ENCODE measurements at regions not wholly inside any gene's neighbourhood (a gene's known extent, or its start where the extent isn't known, plus 50 kb on each side); places are given as distances from the start of the nearest gene placed in this dataset.
"Not testable (repeated sequence)": the region's sequence is repeated elsewhere in the genome, so short reads cannot be mapped to it uniquely, and the experiment has no call there.

DNA sequence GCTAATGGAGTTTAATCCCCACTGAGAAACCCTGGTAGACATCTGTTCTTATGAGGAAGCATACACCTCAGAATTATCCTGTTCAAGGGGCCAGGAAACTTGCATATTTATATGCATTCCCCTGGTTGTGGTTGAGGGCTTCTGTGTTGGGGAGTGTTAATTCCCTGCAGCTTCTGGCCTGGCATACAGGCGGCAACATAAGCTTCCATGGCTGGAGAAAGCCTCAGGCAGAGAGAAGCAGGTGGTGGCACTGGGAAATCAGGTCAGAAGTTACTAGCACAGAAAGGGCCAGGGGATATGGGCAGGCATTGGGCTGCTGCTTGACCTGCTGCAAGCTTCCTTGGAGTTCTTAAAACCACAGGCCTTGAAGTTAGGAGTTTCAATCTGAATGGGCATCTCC is 166.1 kb upstream of the SEMA6A start:
- no peak for DNase-seq (ENCODE audit: low read depth)

DNA sequence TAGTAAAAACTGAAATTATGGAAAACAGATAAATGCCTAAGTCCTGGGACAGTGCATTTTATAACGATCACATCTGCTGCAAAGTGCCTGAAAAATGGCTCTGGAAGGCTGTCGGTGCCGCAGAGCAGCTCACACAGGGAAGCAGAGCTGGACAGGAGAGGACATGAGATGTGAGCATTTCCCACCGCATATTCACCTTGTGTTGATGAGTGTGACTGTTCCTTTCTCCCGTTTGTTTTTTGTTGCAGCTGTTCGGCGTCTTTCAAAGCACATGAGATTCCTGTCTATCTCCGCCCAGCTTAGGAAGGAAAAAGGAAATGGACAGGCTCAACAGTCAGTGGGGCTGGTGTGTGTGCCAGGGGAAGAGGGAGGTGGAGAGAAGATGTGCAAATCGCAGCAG is 164.9 kb upstream of the SEMA6A start:
- no peak for DNase-seq (ENCODE audit: low read depth)

DNA sequence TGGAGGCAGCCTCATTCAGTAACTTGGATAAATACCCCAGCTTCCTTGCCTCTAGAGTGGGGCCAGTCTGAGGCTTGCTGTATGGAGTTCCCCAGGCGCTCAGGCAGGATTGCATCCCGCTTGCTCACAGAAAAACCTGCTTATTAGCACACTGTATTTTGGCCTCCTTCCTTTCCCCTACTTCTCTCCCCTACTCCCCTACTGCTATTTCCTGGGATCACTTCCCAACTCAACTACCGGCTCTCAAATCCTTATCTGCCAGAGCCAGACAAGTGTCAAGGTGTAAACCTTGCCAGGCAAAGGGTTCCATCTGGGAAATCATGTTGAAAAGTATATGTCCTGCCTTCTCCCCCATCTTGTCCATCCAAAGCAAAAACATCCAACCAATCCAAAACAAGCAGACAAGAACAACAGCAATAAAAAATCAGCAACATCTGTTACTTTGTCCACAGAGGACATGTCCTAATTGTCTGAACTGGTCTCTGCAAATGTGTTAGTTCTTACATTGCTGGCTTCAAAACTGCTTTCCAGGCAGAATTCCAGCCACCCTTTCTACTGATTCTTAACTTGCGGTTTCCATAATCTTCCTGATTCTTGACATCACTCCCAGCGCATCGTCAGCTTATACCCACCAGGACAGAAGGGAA is 164.1 kb upstream of the SEMA6A start:
- no peak for DNase-seq (ENCODE audit: low read depth)

DNA sequence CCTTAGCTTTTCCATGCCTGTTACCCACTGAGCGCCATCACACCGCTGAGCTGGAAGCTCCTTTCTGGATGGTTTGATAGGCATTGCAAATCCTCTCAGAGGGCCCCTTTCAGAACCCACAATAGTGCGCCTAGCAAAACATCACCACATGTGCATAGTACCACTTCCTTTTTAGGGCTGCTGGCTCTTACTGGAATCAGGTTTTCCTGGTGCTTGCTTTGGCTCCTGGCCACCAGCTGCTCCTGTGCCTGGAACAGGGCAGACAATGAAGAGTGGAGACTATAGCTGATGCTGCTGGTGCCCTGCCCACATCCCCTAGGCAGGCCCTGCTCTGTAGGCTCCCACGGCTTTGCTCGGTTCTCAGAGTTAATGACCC is 163.6 kb upstream of the SEMA6A start:
- no peak for DNase-seq (ENCODE audit: low read depth)

DNA sequence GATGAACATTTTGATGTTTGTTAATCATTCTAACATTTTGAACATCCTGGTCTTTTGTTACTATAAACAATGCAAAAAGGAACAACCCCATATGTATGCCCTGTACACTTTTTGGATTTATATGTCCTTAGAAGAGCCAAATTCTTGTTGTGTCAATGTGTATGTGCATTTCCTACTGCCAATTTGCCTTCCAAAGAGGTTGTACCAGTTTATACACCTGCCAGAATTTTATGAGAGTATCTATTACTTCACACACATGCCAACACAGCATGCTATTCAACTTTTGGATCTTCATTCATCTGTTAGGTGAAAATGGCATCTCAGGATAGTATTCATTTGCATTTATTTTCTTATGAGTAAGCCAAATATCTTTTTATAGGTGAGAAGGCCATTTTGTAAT is 162.0 kb upstream of the SEMA6A start:
- DNase-seq (ENCODE audit: low read depth) = no peak

DNA sequence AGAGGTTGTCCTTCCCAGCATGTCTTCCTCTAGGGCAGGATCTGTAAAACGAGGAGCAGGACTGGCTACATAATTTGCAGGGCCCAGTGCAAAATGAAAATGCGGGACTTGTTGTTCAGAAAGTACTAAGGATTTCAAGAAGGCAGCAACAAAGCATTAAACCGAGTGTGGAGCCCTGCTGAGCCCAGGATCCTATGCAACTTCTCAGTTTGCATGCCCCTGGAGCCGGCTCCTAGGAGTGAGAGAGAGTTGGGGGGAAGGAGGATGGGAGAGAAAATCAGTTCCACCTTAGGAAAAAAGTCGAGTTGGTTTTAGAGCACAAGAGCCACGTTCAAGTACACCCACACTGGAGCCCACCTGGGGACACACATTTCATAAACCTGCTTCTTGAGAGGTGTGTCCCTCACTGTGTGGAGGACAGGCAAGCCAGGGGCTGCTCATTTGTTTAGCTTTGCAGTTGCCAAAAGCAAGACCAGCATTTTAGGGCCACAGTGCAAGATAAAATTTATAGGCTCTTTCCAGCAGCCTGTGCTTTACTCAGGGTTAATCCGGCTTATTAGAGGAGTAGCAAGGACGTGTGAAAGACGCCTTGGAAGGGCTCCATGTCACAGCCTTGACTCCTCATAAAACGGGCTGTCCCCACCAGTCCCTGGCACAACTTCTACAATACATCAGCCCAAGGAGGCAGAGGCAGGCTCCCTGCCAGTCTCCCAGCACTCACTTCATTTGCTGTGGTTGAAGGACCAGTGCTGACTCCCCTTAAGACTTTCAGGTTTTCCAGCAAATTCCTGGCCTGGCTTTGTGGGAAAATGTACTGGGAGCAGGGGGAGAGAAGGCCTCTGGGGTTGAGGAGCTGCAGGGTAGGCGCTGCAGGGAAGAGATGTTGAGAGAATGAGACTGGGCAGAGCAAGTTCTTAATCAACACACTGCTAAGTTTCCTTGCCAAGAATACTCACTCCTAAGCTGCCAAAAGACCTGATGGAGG is 159.7 kb upstream of the SEMA6A start:
- no peak for DNase-seq (ENCODE audit: low read depth)

DNA sequence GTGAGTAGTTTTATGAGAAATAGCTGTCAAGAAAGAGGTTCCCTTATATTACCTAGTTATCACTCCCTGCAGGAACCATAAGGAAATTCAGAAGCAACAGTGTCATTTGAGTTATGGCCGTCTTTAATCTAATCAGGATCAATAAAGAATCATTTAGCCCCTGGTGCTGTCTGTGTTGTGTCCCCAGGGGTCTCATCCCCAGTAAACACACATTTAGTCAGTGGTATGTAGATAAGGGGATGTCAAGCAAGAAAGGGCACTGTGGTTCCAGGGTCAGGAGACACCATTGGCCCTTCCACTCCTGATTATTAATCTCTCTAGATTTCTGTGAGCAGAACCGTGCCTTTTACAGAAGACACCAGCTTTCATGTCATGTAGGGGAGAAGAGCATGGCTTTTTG is 158.0 kb upstream of the SEMA6A start:
- no peak for DNase-seq (ENCODE audit: low read depth)

DNA sequence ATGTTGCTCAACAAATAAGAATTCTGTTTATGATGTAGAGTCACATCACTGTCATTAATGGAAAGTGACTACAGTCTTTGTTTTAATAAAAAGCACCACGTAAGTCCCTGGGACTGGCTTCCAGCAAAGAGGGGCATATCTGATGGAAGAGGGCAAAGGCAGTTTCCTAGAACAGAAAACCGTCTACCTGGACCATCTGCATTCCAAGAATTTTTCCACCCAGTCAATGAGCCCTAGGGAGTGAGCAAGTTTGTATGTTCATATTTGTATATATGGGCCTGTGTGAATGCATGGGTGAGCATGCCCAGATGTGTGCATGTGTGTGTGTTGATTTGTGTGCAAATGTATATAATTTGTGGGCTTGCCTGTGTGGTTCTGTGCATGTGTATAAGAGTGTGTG is 156.8 kb upstream of the SEMA6A start:
- DNase-seq (ENCODE audit: low read depth) = no peak

DNA sequence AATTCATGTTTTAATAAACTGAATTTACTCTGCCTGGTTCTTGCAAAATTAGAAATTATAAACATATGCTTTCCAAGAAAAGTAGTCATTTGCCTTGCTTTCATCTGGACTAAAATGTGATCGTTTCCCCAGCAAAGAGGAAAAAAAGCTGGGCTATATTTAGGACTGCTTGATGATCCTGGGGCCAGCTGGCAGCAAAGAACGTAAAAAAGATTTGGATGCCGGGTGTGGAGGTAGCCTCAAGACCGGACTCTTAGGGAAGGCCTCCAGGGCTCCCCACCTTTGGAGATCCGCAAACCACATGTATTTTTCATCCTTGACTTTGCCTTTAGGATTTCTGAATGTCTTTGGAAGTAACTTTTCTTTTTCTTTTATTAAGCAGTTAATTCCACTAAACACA is 156.1 kb upstream of the SEMA6A start:
- DNase-seq (ENCODE audit: low read depth) = no peak

DNA sequence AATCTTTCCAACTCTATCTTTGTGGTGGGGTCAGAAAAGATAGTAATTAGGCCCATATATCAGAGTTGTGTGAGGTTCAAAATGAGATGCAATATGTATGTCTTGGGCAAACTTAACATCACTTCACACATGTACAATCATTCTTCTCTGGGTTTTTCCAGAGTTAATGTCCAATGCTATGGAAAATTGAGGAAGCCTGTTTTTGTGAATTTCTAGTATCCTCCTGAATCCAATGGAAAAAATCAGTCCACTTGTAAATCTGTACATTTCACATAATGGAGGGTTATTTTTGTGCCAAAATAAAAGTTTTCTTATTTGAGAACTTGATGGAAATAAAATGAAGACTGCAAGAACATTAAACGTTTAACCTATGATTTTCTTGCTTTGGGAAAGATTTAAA is 155.6 kb upstream of the SEMA6A start:
- DNase-seq (ENCODE audit: low read depth) = no peak

DNA sequence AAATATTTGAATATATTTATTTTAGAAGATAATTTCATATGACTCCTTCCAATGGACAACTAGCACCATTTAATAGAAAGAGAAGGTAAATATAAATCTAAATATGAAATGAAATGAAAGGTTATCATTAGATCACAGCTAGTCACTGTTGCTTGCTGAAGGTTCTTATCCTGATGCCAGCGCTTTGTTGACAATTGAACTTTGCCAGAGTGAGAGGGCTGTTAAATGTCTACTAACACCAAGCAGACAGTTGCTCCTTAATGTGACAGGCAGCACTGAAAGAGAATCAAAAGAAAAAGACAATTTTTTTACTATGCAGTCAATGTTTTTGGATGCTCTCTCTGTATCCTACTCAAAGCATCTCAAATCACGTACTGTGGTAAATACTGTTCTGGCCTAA is 152.6 kb upstream of the SEMA6A start:
- DNase-seq (ENCODE audit: low read depth) = no peak

DNA sequence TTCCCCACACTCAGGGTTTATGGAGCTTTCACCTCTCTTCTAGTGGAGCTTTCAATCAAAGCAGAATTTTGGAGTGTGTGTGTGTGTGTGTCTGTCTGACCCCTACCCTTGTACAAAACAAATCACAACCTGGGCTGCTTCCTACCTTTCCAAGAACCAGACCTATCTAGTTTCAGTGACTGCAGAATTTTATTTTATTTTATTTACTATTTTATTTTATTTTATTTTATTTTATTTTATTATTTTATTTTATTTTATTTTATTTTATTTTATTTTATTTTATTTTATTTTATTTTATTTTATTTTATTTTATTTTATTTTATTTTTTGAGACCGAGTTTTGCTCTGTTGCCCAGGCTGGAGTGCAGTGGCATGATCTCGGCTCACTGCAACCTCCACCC is 151.6 kb upstream of the SEMA6A start:
- DNase-seq (ENCODE audit: low read depth) = not testable (repeated sequence)

DNA sequence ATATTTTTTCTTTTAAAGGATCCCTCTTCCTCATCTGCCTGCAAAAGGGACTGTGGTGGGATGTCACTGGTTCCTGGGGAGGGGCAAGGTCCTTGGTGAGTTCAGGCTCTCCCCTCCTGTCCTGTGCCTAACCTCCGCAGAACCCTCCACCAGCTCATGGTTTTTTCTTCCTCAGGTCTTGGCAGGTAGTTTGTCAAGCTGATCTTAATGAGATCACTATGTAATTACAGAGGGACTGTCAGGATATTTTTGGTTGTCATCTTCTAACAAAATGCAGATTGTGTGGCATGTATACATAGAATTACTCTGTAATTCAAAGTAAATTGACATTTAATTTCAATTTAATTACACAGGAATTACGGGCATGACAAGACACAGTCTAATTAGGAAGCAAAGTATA is 150.3 kb upstream of the SEMA6A start:
- no peak for DNase-seq (ENCODE audit: low read depth)

DNA sequence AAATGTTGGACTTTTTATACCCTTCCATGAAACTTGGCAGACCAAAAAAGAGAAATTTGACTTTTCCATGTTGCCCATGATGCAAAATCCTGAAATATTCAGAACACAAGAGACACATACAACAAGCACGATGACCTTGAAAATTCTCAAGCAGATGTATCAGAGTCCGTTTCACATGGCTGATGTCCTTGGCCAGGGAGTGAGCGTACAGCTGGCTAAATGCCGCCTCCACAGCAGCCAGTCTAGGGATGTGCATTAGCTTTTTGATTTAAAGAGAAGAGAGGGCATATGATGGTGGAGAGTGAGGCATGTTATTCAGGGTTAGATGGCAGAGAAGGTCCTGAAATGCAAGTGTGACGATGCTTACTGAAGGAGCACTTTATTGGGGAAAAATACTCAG is 148.0 kb upstream of the SEMA6A start:
- no peak for DNase-seq (ENCODE audit: low read depth)

DNA sequence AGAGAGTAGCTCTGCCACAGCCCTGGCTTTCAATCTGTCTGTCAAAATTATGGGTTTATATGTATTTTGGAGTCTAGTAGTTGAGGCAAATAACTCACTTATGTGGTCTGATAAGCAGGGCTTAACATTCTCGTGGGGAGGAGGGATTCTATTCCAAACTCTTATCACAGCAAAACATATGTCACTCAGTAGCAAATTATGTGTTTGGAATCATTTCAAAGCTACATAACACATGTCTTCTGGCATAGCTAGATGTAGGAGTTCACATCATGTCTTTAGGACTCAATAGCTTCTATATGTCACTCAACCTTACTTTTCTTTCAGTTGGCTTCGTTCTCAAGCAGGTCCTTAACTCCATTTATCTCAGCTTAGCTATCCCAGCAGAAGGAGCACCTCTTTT is 144.5 kb upstream of the SEMA6A start:
- no peak for DNase-seq (ENCODE audit: low read depth)

DNA sequence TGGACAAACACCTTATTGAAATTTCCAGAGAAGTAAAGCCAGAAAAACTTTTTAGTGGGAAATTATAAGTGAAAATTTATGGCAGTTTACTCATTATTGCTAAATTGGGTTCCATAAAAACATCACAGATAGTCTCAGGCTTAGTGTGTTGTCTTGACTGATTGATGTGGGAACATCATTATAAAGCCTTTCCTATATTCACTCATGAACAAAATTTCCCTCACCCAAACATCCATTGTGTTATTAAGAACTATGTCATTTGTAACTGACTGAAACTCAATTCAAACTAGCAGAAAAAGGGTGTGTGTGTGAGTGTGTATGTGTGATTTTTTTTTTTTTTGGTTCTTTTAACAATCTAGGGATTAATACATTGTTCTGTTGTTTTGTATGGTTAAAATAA is 143.7 kb upstream of the SEMA6A start:
- DNase-seq (ENCODE audit: low read depth) = no peak

DNA sequence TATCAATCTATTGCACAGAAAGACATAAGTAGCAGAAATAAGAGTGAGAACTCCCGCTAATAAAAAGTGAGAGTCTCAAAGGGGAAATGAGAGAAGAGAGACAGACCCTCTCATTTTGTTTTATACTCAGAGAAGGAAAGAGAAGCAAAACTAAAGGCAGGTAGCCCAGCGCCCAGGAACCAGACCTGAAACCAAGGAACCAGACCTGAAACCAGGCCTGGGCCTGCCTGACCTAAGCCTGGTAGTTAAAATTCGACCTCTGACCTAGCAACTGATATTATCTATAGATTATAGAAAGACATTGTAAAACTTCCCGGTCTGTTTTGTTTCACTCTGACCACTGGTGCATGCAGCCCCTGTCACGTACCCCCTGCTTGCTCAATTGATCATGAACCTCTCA is 134.5 kb upstream of the SEMA6A start:
- DNase-seq (ENCODE audit: low read depth) = no peak

DNA sequence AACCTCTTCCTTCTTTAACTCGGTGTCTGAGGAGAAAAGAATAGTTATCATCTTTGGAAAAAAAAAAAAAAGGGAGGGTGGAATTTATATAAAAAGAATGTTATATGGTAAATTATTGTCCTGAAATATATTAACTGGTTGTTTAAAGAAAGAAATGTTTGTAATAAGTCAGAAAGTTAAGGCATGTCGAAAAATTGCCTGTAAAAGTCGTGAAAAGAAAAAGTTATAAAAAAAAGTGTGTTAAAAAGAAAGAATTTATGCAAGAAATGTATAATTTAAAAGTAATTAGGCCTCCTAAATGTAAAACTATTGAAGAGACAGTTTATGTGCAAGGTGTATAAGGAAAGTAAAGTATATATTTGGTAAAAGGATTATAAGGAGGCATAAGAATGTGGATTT is 130.5 kb upstream of the SEMA6A start:
- DNase-seq (ENCODE audit: low read depth) = not testable (repeated sequence)

DNA sequence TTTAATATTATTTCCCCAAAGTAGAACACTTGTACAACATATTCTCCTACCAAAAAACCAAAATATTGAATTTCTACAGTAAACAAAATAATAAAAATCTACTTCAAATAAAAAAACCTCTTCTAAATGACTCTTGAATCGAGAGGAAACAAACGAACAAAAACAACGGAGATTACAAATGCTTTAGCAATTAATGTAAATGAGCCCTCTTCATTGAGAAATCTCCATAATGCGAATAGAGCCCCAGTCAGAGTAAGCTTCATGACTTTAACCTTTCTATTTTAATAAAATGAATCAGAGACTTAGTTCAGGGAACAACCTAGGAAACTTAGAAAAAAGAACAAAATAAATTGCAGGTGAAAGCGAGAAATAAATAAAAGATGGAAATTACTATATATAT is 129.3 kb upstream of the SEMA6A start:
- DNase-seq (ENCODE audit: low read depth) = no peak

DNA sequence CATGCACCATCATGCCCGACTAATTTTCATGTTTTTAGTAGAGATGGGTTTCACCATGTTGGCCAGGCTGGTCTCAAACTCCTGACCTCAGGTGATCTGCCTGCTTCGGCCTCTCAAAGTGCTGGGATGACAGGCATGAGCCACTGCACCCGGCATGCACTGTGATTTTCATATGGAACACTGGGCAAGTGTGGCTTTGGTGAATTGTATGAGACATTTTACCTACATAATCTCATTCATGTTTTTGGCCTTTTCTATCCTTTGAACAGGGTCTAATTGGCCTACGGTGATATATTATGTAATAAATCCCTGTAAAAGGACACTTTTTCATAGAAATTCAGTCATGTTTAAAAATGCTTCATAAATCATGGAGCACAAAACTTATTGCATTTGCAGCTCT is 128.7 kb upstream of the SEMA6A start:
- no peak for DNase-seq (ENCODE audit: low read depth)

DNA sequence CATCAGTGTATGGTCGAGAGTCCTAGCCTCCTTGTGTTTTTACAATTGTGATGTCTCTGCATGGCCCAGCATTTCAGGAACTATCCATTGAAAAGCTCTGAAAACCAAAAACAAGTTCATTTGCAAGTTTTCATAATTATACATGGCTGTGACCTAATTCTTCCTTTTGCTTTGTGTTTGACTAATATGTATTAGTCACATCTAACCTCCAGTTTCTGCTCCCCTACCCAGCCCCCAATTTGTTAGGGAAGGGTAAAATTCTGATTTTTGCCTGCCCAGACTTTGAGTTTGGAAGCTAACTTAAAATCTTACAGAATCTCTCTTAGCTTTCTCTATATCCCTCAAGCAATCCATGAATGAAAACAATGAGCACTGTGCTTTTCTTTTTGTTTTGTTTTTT is 128.2 kb upstream of the SEMA6A start:
- no peak for DNase-seq (ENCODE audit: low read depth)

DNA sequence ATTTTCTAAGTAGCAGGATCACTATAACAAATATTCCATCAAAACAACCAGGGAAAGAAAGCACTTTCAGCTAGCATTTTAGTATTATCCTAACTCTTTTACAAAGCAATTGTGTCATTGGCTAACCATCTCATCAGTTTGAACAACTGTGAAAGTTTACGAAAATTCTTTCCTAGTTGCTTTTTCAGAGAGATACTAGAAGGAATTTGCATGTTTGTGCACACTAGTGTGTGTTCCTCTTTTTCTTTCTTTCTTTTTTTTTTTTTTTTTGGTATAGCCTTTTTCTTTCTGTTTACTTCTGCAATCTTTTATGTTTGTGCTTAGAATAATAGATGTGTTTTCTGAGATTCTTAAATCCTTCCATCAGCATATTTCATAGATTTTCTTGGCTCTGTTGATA is 124.7 kb upstream of the SEMA6A start:
- no peak for DNase-seq (ENCODE audit: low read depth)

DNA sequence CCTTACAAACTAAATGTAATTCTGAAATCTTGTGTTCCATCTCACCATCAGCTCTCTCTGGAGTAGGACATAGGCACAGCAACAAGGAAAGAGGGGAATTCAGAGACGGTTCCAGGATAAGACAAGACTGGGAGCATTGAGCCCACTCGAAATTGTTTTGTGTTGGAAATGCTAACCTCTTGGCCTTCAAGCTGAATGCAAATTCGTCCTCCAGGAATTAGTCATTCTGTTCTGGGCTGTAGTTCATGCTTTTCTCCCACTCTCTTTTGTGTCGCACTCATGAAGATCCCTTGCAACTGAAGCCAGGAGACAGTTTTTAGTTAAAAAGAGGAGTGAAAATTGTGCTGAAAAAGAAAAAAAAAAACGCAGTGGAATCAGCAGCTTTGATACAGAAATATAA is 121.7 kb upstream of the SEMA6A start:
- no peak for DNase-seq (ENCODE audit: low read depth)

DNA sequence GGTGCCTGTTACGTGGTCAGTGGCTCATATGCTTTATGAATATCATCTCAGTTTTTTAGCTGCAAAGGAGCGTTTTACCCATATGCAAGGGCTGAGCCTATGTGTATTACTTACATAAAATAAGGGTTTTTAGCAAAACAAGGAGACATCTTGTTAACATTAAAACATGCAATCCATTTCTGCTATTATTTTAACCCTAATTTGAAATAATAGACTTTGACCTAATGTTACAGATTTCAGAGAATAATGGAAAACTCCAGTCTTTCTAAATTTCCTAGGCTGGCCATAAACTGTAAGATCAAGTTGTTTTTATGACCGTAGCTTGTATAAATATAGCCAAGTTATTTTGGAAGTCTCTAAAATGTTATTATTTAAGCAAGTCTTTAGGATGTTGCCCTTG is 121.1 kb upstream of the SEMA6A start:
- no peak for DNase-seq (ENCODE audit: low read depth)

Data from stimulated activated CD8-positive, alpha-beta memory T cell treated with anti-CD3 and anti-CD28 coated beads, Interleukin-15, amount 100 ng/mL, for 1 hour (primary cell).